GM12891 (cell line): ENCODE measurements at regions not wholly inside any gene's neighbourhood (a gene's known extent, or its start where the extent isn't known, plus 50 kb on each side); places are given as distances from the start of the nearest gene placed in this dataset.
"Not testable (repeated sequence)": the region's sequence is repeated elsewhere in the genome, so short reads cannot be mapped to it uniquely, and the experiment has no call there.

Experiments
- DNase-seq: peaks from one replicate; pipeline ENCODE4 v3.0.0; 2011; ENCODE audit warnings: low spot score; ENCODE audit not compliant: insufficient read length
- FAIRE-seq: peaks from 2 replicates; lab custom pipeline; 2011; peaks lifted over from hg19 to GRCh38; lab: Jason Lieb, UNC
- PAX5 ChIP-seq: IDR thresholded peaks from 2 replicates; pipeline ENCODE4 v1.6.1; 2011; ENCODE audit warnings: low read length, moderate library complexity, mild to moderate bottlenecking; ENCODE audit not compliant: insufficient read depth, severe bottlenecking
- POLR2A ChIP-seq: IDR thresholded peaks from 2 replicates; pipeline ENCODE4 v1.6.1; 2011; ENCODE audit warnings: low read depth, low read length, control low read depth
- POLR2AphosphoS5 ChIP-seq: IDR thresholded peaks from 2 replicates; pipeline ENCODE4 v1.6.1; 2011; ENCODE audit warnings: low read depth, low read length, control low read depth
- POU2F2 ChIP-seq: IDR thresholded peaks from 2 replicates; pipeline ENCODE4 v1.6.1; 2011; ENCODE audit warnings: low read depth, mild to moderate bottlenecking, control low read depth, low read length, moderate library complexity
- SPI1 ChIP-seq: IDR thresholded peaks from 2 replicates; pipeline ENCODE4 v1.6.1; 2011; ENCODE audit warnings: low read depth, low read length, control low read depth
- TAF1 ChIP-seq: IDR thresholded peaks from 2 replicates; pipeline ENCODE4 v1.6.1; 2011; ENCODE audit warnings: low read depth, low read length, control low read depth

GRCh38 chrX:101823236-101823635 is 108.6 kb downstream of the ZMAT1 start:
- DNase-seq (no peak), FAIRE-seq (no peak)
- TF ChIP-seq POLR2AphosphoS5, result no peak
- TF ChIP-seq POLR2A, result no peak
- no peak for TF ChIP-seq TAF1
- TF ChIP-seq SPI1, result no peak
- TF ChIP-seq POU2F2, result no peak
- TF ChIP-seq PAX5, result no peak

- not testable (repeated sequence) for FAIRE-seq
Observed at GRCh38 chrX:101817739-101818138, 114.1 kb downstream of the ZMAT1 start.

GRCh38 chrX:101813200-101813599 is 118.6 kb downstream of the ZMAT1 start:
- TF ChIP-seq POLR2AphosphoS5 (no peak), POU2F2 (no peak)
- no peak for FAIRE-seq
- no peak for DNase-seq

More at GRCh38 chrX:101817739-101818138, 114.1 kb downstream of the ZMAT1 start:
- not testable (repeated sequence) for DNase-seq

GRCh38 chrX:101803451-101803850 is 128.4 kb downstream of the ZMAT1 start:
- no peak for TF ChIP-seq PAX5
- no peak for TF ChIP-seq POU2F2
- no peak for TF ChIP-seq SPI1
- TF ChIP-seq TAF1, result no peak
- FAIRE-seq (no peak), DNase-seq (no peak)

GRCh38 chrX:101799387-101799786 is 132.4 kb downstream of the ZMAT1 start:
- TF ChIP-seq POLR2A (no peak), PAX5 (no peak), TAF1 (no peak), POU2F2 (no peak)
- DNase-seq (peak; percentile 16), FAIRE-seq (peak; percentile 98)

GRCh38 chrX:101787934-101788333 is 128.3 kb upstream of the ARMCX2 start:
- no peak for DNase-seq
- no peak for FAIRE-seq

GRCh38 chrX:101785142-101785541 is 125.5 kb upstream of the ARMCX2 start:
- DNase-seq (no peak), FAIRE-seq (no peak)
- TF ChIP-seq POLR2A (no peak), PAX5 (no peak), POU2F2 (no peak), TAF1 (no peak), SPI1 (no peak)

More at GRCh38 chrX:101787934-101788333, 128.3 kb upstream of the ARMCX2 start:
- no peak for TF ChIP-seq SPI1
- TF ChIP-seq POLR2AphosphoS5, result no peak
- no peak for TF ChIP-seq PAX5
- no peak for TF ChIP-seq POU2F2
- TF ChIP-seq POLR2A, result no peak
- TF ChIP-seq TAF1, result no peak

GRCh38 chrX:101780421-101780820 is 120.8 kb upstream of the ARMCX2 start:
- FAIRE-seq, result peak; percentile 5
- not testable (repeated sequence) for DNase-seq

GRCh38 chrX:101774340-101774739 is 114.7 kb upstream of the ARMCX2 start:
- peak; percentile 91 for FAIRE-seq
- TF ChIP-seq TAF1 (no peak), SPI1 (no peak), PAX5 (no peak), POLR2A (no peak), POU2F2 (no peak), POLR2AphosphoS5 (no peak)
- DNase-seq, result no peak

GRCh38 chrX:101764538-101764937 is 104.9 kb upstream of the ARMCX2 start:
- DNase-seq (no peak), FAIRE-seq (no peak)
- TF ChIP-seq SPI1 (no peak), PAX5 (no peak)

GRCh38 chrX:101759000-101759399 is 99.3 kb upstream of the ARMCX2 start:
- no peak for TF ChIP-seq TAF1
- TF ChIP-seq POLR2AphosphoS5, result no peak
- no peak for TF ChIP-seq POLR2A
- no peak for TF ChIP-seq PAX5
- DNase-seq (peak; percentile 1), FAIRE-seq (peak; percentile 92)

- no peak for TF ChIP-seq POLR2A
- FAIRE-seq, result no peak
- no peak for DNase-seq
Observed at GRCh38 chrX:101750744-101751143, 91.1 kb upstream of the ARMCX2 start.
